CD4-positive, alpha-beta T cell treated with Interleukin-4 for 4 hours (primary cell): ENCODE measurements at regions not wholly inside any gene's neighbourhood (a gene's known extent, or its start where the extent isn't known, plus 50 kb on each side); places are given as distances from the start of the nearest gene placed in this dataset.

Experiments used
- DNase-seq: peaks from one replicate; pipeline ENCODE4 v3.0.0-alpha.2; 2020

- DNase-seq: no peak
These were observed 127.7 kb upstream of the LRFN2 start for GRCh38 chr6:40714576-40715564.

GRCh38 chr6:40714143-40714542 lies 127.0 kb upstream of the LRFN2 start:
- DNase-seq: no peak

- no peak for DNase-seq
These were observed 126.0 kb upstream of the LRFN2 start for GRCh38 chr6:40713002-40713719.

- DNase-seq: no peak
These were observed 123.6 kb upstream of the LRFN2 start for GRCh38 chr6:40710626-40711330.

- no peak for DNase-seq
These were observed 120.9 kb upstream of the LRFN2 start for GRCh38 chr6:40708049-40708448.

GRCh38 chr6:40706178-40706577 lies 119.0 kb upstream of the LRFN2 start:
- DNase-seq: no peak

GRCh38 chr6:40705354-40705753 lies 118.2 kb upstream of the LRFN2 start:
- no peak for DNase-seq

GRCh38 chr6:40701352-40702007 lies 114.3 kb upstream of the LRFN2 start:
- DNase-seq: no peak

GRCh38 chr6:40700006-40700580 lies 112.9 kb upstream of the LRFN2 start:
- DNase-seq: no peak

GRCh38 chr6:40695750-40696415 lies 108.7 kb upstream of the LRFN2 start:
- DNase-seq: no peak

- DNase-seq: no peak
These were observed 108.0 kb upstream of the LRFN2 start for GRCh38 chr6:40695114-40695513.

GRCh38 chr6:40693768-40694167 lies 106.6 kb upstream of the LRFN2 start:
- DNase-seq: no peak

- no peak for DNase-seq
These were observed 105.2 kb upstream of the LRFN2 start for GRCh38 chr6:40692337-40692736.

- DNase-seq: no peak
These were observed 102.0 kb upstream of the LRFN2 start for GRCh38 chr6:40689185-40689584.

- no peak for DNase-seq
These were observed 101.1 kb upstream of the LRFN2 start for GRCh38 chr6:40688214-40688761.

GRCh38 chr6:40685862-40686261 lies 98.7 kb upstream of the LRFN2 start:
- DNase-seq: no peak

- no peak for DNase-seq
These were observed 94.5 kb upstream of the LRFN2 start for GRCh38 chr6:40681622-40682021.

GRCh38 chr6:40678941-40679340 lies 91.8 kb upstream of the LRFN2 start:
- DNase-seq: no peak

- no peak for DNase-seq
These were observed 87.0 kb upstream of the LRFN2 start for GRCh38 chr6:40674170-40674569.

GRCh38 chr6:40672087-40672486 lies 84.9 kb upstream of the LRFN2 start:
- no peak for DNase-seq

GRCh38 chr6:40671694-40672050 lies 84.5 kb upstream of the LRFN2 start:
- DNase-seq: no peak
